ENCODE measurements at regions not wholly inside any gene's neighbourhood (a gene's known extent, or its start where the extent isn't known, plus 50 kb on each side); places are given as distances from the start of the nearest gene placed in this dataset.

DNA sequence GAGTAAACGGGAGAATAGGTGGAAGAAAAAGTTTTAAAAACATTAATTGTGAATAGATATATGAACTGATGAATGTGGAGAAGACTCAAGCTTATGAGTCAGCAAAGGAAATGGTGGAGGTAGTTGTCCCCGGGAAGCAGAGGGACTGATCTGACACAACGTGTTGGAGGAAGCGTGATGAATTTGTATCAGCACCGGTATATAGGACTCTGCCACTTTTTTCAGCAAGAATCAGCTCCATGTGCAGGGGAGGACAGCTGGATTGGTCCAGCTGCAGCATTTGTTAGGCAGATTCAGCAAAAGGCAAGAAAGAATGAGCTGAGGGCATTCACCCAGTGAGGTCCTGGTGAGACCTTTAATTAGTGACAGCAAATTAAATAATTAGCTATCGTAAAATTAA is 276.0 kb downstream of the TENT4A start:
- Histone ChIP-seq H3K27ac (no peak overlapping the region), H3K4me3 (no peak overlapping the region), H3K4me1 (no peaks in the 10 kb centered on the region), H3K36me3 (no peaks in the 10 kb centered on the region), H3K27me3 (no peaks in the 10 kb centered on the region), H3K9me3 (no peaks in the 10 kb centered on the region), H3K9ac (ENCODE audit: low read depth in 2 of 2, low read length in 2 of 2) (no peak overlapping the region)
- intact Hi-C loops (cut with DNase I), result no loop called here
- TF ChIP-seq, protein P1, sequence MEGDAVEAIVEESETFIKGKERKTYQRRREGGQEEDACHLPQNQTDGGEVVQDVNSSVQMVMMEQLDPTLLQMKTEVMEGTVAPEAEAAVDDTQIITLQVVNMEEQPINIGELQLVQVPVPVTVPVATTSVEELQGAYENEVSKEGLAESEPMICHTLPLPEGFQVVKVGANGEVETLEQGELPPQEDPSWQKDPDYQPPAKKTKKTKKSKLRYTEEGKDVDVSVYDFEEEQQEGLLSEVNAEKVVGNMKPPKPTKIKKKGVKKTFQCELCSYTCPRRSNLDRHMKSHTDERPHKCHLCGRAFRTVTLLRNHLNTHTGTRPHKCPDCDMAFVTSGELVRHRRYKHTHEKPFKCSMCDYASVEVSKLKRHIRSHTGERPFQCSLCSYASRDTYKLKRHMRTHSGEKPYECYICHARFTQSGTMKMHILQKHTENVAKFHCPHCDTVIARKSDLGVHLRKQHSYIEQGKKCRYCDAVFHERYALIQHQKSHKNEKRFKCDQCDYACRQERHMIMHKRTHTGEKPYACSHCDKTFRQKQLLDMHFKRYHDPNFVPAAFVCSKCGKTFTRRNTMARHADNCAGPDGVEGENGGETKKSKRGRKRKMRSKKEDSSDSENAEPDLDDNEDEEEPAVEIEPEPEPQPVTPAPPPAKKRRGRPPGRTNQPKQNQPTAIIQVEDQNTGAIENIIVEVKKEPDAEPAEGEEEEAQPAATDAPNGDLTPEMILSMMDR (IDR thresholded peaks at IDR 0.05), result no peak
- no peak for DNase-seq

DNA sequence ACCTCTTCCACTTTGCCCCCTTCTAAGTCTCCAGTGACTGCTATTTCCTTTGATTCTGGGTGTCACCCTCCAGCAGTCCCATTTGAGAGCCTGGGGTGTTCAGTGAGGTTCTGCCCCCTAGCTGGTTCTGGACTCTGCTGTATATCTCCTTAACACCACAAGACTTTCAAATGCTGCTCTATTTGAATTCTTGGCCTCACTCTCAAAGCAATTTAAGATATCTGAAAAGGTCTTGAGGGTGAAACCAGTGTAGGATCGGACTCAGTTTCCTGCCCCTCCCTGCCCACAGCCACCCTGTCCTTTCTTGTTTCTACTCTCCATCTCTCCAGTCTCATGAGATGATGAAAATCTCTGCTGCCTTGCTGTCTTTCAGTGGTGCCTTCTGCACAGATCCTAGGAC is 280.9 kb downstream of the TENT4A start:
- intact Hi-C loops (cut with DNase I), result no loop called here
- DNase-seq, result no peak
- no peaks in the 10 kb centered on the region for H3K36me3 ChIP-seq
- H3K4me3 ChIP-seq, result no peak overlapping the region
- no peaks in the 10 kb centered on the region for H3K4me1 ChIP-seq
- H3K9me3 ChIP-seq, result no peaks in the 10 kb centered on the region
- TF ChIP-seq, protein P1 (IDR thresholded peaks at IDR 0.05), result no peak
- H3K27ac ChIP-seq, result no peak overlapping the region
- no peaks in the 10 kb centered on the region for H3K27me3 ChIP-seq
- no peak overlapping the region for H3K9ac ChIP-seq (ENCODE audit: low read depth in 2 of 2, low read length in 2 of 2)

- TF ChIP-seq, protein P1 (IDR thresholded peaks at IDR 0.05), result no peak
- H3K9ac ChIP-seq (ENCODE audit: low read depth in 2 of 2, low read length in 2 of 2), result no peak overlapping the region
- no peak overlapping the region for H3K4me3 ChIP-seq
- no peaks in the 10 kb centered on the region for H3K36me3 ChIP-seq
- H3K9me3 ChIP-seq, result no peaks in the 10 kb centered on the region
- no peaks in the 10 kb centered on the region for H3K27me3 ChIP-seq
- H3K4me1 ChIP-seq, result no peaks in the 10 kb centered on the region
- no peak for DNase-seq
- intact Hi-C loops (cut with DNase I), result no loop called here
- no peak overlapping the region for H3K27ac ChIP-seq
These were observed 281.9 kb downstream of the TENT4A start for GRCh38 chr5:6995115-6995514.

GRCh38 chr5:7000310-7000709 is 287.1 kb downstream of the TENT4A start:
- H3K27ac ChIP-seq, result no peak overlapping the region
- H3K9ac ChIP-seq (ENCODE audit: low read depth in 2 of 2, low read length in 2 of 2), result no peak overlapping the region
- no peak overlapping the region for H3K4me3 ChIP-seq
- no peaks in the 10 kb centered on the region for H3K4me1 ChIP-seq
- intact Hi-C loops (cut with DNase I), result no loop called here
- no peaks in the 10 kb centered on the region for H3K27me3 ChIP-seq
- no peaks in the 10 kb centered on the region for H3K36me3 ChIP-seq
- DNase-seq, result no peak
- TF ChIP-seq, protein P1 (IDR thresholded peaks at IDR 0.05), result no peak
- H3K9me3 ChIP-seq, result no peaks in the 10 kb centered on the region

DNA sequence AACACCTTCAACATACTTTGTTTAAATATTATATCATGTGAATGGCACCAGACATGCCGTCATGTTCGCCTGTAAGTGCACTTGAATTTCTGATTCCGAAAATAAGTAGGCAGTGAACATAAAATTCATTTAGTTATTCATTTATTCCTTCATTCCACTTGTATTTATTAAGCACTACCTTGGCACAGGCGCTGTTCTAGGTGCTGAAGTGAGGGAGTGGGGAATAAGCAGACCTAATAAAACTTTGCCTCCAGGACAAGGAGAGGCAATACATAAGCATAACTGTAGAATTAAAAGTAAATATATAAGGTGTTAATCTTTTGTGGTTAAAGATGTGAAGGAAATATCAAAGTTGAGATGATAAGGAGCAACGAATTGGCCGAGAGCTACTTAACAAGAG is 297.4 kb downstream of the TENT4A start:
- intact Hi-C loops (cut with DNase I), result no loop called here
- H3K27ac ChIP-seq, result no peak overlapping the region
- no peaks in the 10 kb centered on the region for H3K9me3 ChIP-seq
- no peaks in the 10 kb centered on the region for H3K27me3 ChIP-seq
- H3K4me1 ChIP-seq, result no peaks in the 10 kb centered on the region
- TF ChIP-seq, protein P1 (IDR thresholded peaks at IDR 0.05), result no peak
- DNase-seq, result no peak
- no peak overlapping the region for H3K9ac ChIP-seq (ENCODE audit: low read depth in 2 of 2, low read length in 2 of 2)
- H3K36me3 ChIP-seq, result no peaks in the 10 kb centered on the region
- H3K4me3 ChIP-seq, result no peak overlapping the region

DNA sequence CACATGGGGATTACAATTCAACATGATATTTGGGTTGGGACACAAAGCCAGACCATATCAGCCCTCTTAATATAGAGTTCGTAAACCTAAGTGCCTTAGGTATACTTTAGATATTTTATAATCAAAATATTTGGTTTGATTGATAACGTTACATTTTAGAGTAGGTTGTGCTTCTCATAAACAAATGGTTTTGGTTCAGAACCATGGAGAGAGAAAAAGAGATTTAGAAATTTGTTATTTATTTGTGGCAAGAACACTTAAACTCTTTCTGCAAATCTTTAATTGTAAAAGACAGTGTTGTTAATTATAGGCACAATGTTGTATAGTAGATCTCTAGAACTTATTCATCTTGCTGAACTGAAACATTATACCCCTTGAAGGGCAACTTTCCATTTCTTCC is 298.8 kb downstream of the TENT4A start:
- Histone ChIP-seq H3K9ac (ENCODE audit: low read depth in 2 of 2, low read length in 2 of 2) (no peak overlapping the region), H3K4me1 (no peaks in the 10 kb centered on the region), H3K9me3 (no peaks in the 10 kb centered on the region), H3K27ac (no peak overlapping the region), H3K27me3 (no peaks in the 10 kb centered on the region), H3K36me3 (no peaks in the 10 kb centered on the region), H3K4me3 (no peak overlapping the region)
- TF ChIP-seq, protein P1 (IDR thresholded peaks at IDR 0.05), result no peak
- intact Hi-C loops (cut with DNase I), result no loop called here
- DNase-seq, result no peak
